NCI-H510A (cell line): ENCODE measurements at regions not wholly inside any gene's neighbourhood (a gene's known extent, or its start where the extent isn't known, plus 50 kb on each side); places are given as distances from the start of the nearest gene placed in this dataset.

Experiments used
- DNase-seq: peaks from one replicate; lab custom pipeline; 2025; lab: John Stamatoyannopoulos, UW

- no peak for DNase-seq
These were observed 566.2 kb downstream of the MIAT start for GRCh38 chr22:27223317-27224177.

DNA sequence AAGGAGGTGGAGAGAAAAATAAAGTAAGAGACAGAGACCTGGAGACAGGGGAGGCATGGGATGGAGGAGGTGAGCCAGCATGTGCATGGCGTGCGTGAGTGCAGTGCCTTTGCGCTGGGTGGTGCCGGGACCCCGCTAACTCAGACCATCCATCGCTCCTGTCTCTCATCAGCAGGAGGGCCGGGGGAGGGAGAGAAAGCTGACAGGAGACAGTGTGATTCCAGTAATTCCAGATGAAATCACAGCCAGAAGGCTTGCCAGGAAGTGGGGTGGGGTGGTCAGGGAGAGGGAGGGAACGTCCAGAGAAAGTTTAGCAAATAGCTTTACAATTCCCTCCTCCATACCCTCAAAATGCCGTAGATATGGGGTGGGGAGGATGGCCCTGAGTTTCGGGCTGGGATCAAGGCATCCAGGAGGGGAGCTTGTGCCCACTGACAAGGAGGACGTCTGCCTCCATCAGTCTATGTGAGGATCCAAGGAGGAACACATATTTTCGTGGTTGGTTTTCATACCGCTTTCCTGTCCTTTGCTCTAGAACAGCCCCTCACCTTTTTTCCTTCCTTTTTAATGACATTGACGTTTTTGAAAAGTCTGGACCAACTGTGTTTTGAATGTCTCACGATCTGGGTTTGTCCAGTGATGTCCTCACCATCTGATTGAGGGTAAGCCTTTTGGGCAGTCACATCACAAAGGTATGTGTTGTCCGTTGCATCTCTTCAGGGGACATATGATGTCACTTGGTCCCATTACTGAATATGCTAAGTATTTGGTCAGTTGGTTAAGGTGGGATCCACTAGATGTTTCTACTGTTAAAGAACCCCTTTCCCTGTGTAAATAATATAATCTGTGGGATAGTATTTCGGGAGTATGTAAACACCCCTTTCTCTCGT is 567.3 kb downstream of the MIAT start:
- no peak for DNase-seq

DNA sequence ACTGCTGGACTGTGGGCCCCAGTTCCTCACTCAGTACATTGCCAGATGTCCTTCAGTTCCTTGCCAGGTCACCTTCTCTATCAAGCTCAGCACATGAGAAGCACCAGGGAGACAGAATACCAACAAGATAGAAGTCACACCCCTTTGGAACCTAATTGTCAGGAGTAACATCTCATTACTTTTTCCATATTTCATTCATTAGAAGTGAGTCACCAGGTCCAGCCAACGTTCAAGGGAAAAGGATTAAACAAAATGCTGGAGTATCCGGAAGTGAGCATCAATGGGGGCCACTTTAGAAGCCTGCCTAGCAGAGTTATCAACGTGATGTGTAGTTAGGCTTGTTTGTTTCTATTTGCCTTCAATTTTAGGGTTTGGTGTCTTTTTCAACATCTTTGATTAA is 569.3 kb downstream of the MIAT start:
- no peak for DNase-seq

DNA sequence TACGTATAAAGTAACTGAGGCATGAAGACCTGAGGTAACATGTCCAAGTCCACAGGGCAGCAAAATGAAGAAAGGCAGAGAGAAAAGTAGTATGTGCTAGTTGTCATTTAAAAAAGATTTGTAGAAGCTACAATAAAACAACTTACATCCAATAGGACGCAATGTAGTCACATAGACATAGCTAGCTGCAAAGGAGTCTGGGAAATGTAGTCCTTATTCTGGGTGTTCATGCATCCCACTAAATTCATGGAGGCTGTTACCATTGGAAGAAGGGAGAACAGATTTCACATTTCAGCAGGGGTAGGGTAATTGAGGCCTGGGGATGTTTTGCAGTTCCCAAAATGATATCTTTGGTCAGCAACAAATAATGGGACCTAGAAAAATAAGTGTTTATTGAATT is 571.4 kb downstream of the MIAT start:
- no peak for DNase-seq

DNA sequence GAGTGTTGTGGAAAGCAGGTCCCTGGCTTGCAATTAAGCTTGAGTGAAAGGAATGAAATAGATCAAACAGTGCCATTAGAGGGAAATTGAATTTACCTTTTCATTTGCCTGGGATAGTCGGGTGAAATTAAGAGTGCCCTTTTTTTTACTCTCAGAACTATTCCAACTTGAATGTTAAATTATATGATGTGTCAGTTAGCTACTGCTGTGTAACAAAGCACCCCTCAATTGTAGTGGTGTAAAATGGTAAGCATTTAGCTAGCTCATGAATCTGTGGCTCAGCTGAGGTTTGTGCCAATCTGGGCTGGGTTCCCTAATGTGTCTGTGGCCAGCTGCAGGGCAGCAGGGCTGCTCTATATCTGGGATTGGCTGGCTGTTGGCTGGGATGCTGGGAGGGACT is 571.4 kb downstream of the MN1 start:
- DNase-seq, result no peak

GRCh38 chr22:27231266-27231665 is 570.3 kb downstream of the MN1 start:
- DNase-seq, result no peak

DNA sequence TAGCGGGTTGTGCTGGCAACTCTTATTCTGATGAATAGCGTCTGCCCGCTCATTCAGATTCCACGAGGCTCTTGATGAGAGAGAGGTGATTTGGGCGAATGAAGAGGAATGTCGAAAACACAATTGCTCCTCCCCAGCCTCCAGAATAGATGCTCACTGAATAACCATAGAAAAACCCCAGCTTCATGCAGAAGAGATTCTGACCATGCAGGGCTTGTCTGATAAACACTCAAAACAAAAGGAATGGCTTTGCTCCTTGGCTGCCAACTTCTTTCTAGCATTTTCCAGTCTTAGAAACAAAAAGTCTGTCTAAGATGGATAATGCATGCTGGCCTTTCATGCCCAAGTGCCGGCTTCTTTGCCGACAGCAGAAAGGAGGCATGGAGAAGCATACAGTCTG is 569.5 kb downstream of the MN1 start:
- DNase-seq, result no peak

- DNase-seq, result no peak
These were observed 564.3 kb downstream of the MN1 start for GRCh38 chr22:27237080-27237741.

DNA sequence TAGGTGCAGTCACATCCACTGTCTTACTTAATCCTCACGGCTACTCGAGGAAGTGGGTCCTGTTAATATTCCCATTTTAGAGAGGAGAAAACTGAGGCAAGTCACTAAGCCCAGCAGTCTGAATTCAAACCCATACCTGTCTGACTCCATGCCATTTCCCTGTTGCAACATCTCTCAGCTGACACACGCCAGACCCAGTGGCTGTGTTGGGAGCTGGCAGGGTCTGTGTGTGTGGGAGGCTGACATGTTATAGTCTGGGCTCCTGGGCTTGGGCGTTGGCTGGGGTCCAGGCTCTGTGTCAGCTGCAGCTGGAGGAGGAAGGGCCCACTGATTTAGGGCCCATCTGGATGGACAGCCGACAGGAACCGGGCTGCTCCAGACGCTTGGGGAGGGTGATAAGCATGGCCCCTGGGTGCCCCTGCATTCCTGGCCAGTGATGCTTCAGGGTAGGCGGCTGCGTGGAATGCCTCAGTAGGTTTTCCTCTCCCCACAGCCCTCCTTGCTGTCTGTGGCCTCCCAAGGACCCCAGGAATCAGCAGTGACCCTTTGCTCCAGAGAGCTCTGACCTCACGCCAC is 562.5 kb downstream of the MN1 start:
- DNase-seq, result no peak

DNA sequence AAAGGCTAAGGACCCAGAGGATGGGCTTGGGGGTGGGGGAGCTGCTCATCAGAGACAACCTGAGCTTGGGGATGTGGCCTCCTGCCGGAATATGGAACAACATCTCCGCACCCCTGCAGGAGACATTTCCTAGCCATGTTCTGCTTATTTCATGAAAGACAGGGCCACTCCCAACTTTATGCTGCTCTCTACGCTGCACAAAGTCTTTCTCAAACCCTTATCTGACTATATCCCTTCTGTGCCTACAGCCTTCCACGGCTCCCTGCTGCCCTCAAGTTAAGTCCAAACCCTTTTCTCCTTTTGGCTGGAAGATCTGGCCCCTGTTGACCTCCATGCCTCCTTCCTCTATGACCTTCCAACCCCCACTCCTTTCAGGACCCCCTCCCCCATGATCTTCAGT is 562.0 kb downstream of the MN1 start:
- DNase-seq, result no peak

GRCh38 chr22:27240298-27241075 is 561.1 kb downstream of the MN1 start:
- no peak for DNase-seq

GRCh38 chr22:27241430-27242321 is 559.9 kb downstream of the MN1 start:
- DNase-seq, result no peak

DNA sequence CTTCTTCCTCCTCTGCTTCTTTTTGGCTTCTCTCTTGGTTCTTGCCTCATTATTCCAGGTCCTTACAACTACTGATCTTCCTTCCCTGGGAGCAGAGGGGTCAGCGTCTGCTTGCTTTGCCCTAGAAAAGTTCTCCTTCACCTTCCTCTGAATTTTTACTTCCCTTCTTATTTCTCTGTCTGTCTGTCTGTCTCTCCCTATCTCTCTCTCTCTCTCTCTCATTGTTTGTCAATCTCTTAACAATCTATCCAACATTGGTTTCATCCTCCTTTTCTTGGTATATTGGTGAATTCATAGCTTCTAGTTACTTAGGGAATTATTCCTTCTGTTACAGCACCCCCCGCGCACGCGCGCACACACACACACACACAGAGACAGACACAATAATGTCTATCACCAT is 559.1 kb downstream of the MN1 start:
- DNase-seq, result no peak

DNA sequence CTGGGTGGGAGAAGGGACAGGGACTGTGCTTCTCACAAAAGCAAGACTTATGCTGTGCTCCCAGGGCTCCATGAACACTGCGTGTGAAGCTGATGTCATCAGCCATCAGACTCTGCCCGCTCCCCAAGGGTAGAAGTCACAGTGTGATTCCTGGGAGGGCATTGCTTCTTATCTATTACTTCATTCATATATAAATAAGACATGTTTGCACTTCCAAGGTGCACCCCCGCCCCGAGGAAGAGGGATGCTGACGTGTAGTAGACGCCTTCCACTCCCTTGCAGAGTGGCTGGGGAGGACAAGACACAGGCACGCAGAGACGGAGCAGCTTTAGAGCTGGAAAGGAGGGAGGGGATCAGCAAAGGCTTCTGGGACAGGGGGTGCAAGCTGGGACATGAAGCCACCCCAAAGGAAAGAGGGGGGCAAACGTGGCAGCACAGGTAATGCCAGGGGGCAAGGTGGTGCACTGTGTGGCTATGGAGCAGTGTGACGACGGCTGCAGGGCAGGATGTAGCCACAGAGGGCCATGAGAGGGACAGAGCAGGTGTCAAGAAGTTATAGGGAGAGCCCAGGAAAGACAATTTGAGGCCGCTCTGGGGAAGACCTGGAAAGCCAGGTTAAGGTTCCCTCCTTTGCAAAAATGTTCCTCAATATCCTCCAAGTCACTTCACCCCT is 558.5 kb downstream of the MN1 start:
- DNase-seq, result no peak

DNA sequence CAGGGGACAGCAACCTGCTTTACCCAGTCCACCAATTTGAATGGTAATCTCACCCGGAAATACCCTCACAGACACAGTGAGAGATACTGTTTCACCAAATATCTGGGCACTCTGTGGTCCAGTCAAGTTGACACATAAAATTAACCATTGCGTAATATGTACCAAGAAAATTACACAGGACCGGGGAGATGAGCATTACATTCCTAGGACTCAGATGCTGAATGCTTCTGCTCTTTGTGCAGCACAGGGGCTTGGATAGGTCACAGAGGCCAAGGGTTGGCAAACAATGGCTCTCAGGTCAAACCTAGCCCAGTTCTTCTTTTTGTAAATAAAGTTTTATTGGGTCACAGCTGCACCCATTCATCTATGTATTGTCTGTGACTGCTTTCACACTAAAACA is 557.2 kb downstream of the MN1 start:
- DNase-seq, result no peak

- DNase-seq, result no peak
These were observed 556.5 kb downstream of the MN1 start for GRCh38 chr22:27245056-27245455.

DNA sequence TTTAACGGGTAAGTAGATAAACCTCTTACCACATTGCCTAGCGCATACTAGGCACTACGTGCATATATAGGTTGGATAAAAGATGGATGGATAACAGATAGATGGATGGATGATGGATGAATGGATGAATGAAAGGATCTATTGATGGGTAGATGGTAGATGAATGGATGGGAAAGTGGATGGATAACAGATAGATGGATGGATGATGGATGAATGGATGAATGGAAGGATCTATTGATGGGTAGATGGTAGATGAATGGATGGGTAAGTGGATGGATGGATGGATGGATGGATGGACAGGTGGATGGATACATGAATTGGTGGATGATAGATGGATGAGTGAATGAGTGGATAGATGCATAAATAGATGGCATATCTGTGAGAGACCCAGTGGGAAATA is 555.0 kb downstream of the MN1 start:
- DNase-seq, result no peak

GRCh38 chr22:27247701-27248434 is 553.7 kb downstream of the MN1 start:
- no peak for DNase-seq

- no peak for DNase-seq
These were observed 551.1 kb downstream of the MN1 start for GRCh38 chr22:27250418-27250817.
